Ectodermal cell (in vitro differentiated cells): ENCODE measurements at regions not wholly inside any gene's neighbourhood (a gene's known extent, or its start where the extent isn't known, plus 50 kb on each side); places are given as distances from the start of the nearest gene placed in this dataset.

Experiments used
- H3K27ac ChIP-seq: 2 replicates; pipeline ENCODE4 v1.7.0; 2013; ENCODE audit warnings: mild to moderate bottlenecking, low read depth, low read length; ENCODE audit not compliant: insufficient read depth, poor library complexity, severe bottlenecking
- H3K27me3 ChIP-seq: 2 replicates; pipeline ENCODE4 v1.7.0; 2013; ENCODE audit warnings: mild to moderate bottlenecking, low read length; ENCODE audit not compliant: insufficient read depth, control insufficient read depth, poor library complexity, severe bottlenecking
- H3K36me3 ChIP-seq: one replicate; pipeline ENCODE4 v1.7.0; 2013; ENCODE audit warnings: low read length; ENCODE audit not compliant: control insufficient read depth, insufficient read depth
- H3K4me1 ChIP-seq: one replicate; pipeline ENCODE4 v1.7.0; 2013; ENCODE audit warnings: low read length; ENCODE audit not compliant: control insufficient read depth, insufficient read depth
- H3K4me3 ChIP-seq: 2 replicates; pipeline ENCODE4 v1.7.0; 2013; ENCODE audit warnings: low read depth, low read length, control low read depth; ENCODE audit not compliant: insufficient read depth
- H3K9me3 ChIP-seq: 2 replicates; pipeline ENCODE4 v1.7.0; 2013; ENCODE audit warnings: mild to moderate bottlenecking, low read length, moderate library complexity; ENCODE audit not compliant: control insufficient read depth
- WGBS, 2 experiments: methylation state at CpG; one replicate each; pipeline ENCODE4 v1.1.7; 2013; ENCODE audit warnings: missing lambda C conversion rate in 2 of 2; 5-methylcytosine and 5-hydroxymethylcytosine counted together

DNA sequence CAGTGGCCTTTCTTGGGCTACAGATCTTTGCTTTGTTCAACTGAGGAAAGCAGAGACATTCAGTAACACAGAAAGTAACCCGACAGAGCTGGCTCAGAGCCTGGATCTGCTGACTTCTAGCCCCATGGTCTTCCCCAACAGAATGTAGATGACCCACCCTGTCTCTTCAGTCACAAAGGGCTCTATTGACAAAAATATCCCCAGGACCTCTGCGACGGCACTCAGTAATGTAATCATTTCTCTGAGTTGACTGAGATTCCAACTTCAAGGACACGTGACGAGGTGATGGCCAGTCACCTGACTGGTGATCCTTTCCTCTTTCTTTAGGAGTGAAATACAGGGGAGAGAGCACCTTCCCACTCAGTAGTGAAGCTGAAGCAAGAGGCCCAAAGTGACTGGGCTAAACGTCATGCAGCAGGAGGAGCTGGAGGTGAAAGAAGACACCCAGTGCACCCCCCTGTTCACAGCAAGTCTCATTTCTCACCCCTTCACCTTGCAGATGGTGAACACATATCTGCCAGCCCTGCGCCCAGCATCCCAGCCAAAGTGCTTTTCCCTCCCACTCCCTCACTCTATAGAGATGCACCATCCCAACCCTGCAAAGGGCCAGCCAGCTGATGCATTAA lies 179.2 kb upstream of the EGLN3 start:
- WGBS, 2 experiments, result 75 to 79% methylated on average over 7 of the region's 7 CpGs
- no peaks in the 10 kb centered on the region for H3K4me1 ChIP-seq
- H3K36me3 ChIP-seq, result no peaks in the 10 kb centered on the region
- H3K27me3 ChIP-seq, result no peaks in the 10 kb centered on the region
- no peaks in the 10 kb centered on the region for H3K9me3 ChIP-seq
- no peak overlapping the region for H3K4me3 ChIP-seq
- no peak overlapping the region for H3K27ac ChIP-seq

DNA sequence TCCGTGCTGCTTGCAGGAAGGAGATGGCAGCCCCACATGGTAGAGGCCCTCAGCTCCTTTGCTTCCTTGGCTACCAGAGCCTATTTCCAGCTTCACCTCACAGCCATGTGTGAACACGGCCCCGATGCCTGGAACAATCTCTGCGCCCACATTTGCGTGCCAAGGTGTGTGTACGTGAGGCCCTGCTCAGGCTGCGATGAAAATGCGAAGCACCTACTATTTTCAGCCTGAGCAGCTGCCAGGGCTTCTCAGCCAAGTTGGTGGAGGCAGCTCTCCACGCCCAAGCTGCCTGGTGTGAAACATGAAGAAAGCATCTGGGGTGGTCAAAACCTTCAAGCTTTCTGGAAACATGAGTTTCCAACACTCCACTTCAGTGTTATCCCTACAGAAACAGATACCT lies 177.8 kb upstream of the EGLN3 start:
- H3K4me1 ChIP-seq, result no peaks in the 10 kb centered on the region
- 93 to 95% methylated on average over 9 of the region's 9 CpGs for WGBS, 2 experiments
- no peak overlapping the region for H3K4me3 ChIP-seq
- no peak overlapping the region for H3K27ac ChIP-seq
- no peaks in the 10 kb centered on the region for H3K9me3 ChIP-seq
- H3K36me3 ChIP-seq, result no peaks in the 10 kb centered on the region
- no peaks in the 10 kb centered on the region for H3K27me3 ChIP-seq

DNA sequence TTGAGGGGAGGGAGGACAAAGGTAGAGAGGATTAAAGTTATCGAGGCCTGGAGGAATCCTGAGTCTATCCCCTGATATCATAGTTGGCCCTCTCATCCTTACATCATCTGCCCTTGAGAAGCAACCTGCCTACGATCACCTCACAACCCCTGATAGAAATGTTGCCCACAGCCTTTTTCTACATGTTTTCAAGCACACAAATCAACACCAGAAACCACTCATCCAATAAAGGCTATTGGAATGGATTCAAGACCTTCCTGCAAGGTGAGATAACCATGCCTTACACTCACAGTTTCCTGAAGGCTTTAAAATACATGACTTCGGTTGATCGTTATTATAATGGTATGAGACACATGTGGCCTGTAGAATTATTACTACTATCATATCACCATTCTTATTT lies 175.7 kb upstream of the EGLN3 start:
- no peaks in the 10 kb centered on the region for H3K9me3 ChIP-seq
- no peaks in the 10 kb centered on the region for H3K27me3 ChIP-seq
- no peaks in the 10 kb centered on the region for H3K36me3 ChIP-seq
- WGBS, 2 experiments, result 86 to 93% methylated on average over 2 of the region's 4 CpGs
- no peaks in the 10 kb centered on the region for H3K4me1 ChIP-seq
- no peak overlapping the region for H3K27ac ChIP-seq
- H3K4me3 ChIP-seq, result no peak overlapping the region

DNA sequence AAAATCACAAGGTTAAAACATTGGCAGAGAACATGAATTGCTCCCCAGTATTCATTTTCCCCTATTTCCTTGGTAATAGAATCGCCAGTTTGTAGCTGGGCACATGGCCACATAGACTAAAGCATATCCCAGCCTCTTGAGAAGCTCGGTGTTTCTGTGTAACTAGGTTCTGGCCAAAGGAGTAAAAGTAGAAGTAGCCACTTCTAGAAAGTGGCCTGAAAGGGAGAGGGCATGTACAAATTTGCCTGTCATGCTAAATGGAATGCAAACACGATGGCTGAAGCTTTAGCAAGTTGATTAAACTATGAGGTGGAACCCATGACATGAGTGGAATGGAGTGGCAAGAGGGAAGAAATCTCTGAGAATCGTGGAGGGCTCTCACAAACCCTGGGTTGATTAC lies 173.7 kb upstream of the EGLN3 start:
- no peaks in the 10 kb centered on the region for H3K9me3 ChIP-seq
- H3K27ac ChIP-seq, result no peak overlapping the region
- no peak overlapping the region for H3K4me3 ChIP-seq
- 91 to 93% methylated on average over 4 of the region's 4 CpGs for WGBS, 2 experiments
- H3K36me3 ChIP-seq, result no peaks in the 10 kb centered on the region
- H3K4me1 ChIP-seq, result no peaks in the 10 kb centered on the region
- H3K27me3 ChIP-seq, result no peaks in the 10 kb centered on the region

DNA sequence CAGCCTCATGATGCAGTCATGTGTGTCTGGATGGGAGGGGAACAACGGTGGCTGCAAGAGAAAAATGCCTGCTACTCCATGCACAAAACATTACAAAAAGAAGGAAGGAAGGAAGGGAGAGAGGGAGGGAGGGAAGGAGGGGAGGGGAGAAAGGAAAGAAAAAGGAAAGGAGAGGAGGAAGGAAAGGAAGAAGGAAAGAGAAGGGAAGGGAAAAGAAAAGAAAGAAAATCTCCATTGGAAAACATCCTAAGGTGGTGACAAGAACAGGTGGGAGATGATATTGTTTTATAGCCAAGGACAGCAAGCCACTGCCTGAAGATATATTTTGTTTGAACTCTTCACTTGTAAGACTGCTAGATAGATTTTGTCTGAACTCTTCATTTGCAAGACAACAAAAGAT lies 171.8 kb upstream of the EGLN3 start:
- Histone ChIP-seq H3K4me3 (no peak overlapping the region), H3K36me3 (no peaks in the 10 kb centered on the region), H3K4me1 (no peaks in the 10 kb centered on the region), H3K27me3 (no peaks in the 10 kb centered on the region), H3K27ac (no peak overlapping the region), H3K9me3 (no peaks in the 10 kb centered on the region)
- WGBS, 2 experiments, result 67 to 92% methylated on average over 1 of the region's 1 CpG

DNA sequence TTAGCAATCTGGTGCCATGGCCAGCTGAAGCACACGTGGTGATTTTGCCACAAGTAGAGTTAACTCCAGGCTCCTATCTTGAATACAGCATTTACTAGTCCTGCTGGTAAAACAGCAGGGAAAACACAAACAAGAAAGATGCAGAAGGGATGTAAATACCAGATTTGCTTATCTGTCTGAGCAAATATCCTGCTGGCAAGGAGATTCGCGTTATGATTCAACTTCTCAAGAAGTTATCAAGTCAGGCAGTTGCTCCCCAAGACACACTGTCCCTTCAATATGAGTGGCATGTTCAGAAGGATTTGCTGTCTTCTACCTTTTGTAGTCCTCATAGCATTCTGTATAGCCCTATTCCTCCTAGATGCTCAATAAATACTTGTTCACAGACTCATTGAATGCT lies 171.2 kb upstream of the EGLN3 start:
- WGBS, 2 experiments, result 81 to 92% methylated on average over 3 of the region's 3 CpGs
- Histone ChIP-seq H3K27ac (no peak overlapping the region), H3K4me3 (no peak overlapping the region), H3K36me3 (no peaks in the 10 kb centered on the region), H3K4me1 (no peaks in the 10 kb centered on the region), H3K9me3 (no peaks in the 10 kb centered on the region), H3K27me3 (no peaks in the 10 kb centered on the region)

DNA sequence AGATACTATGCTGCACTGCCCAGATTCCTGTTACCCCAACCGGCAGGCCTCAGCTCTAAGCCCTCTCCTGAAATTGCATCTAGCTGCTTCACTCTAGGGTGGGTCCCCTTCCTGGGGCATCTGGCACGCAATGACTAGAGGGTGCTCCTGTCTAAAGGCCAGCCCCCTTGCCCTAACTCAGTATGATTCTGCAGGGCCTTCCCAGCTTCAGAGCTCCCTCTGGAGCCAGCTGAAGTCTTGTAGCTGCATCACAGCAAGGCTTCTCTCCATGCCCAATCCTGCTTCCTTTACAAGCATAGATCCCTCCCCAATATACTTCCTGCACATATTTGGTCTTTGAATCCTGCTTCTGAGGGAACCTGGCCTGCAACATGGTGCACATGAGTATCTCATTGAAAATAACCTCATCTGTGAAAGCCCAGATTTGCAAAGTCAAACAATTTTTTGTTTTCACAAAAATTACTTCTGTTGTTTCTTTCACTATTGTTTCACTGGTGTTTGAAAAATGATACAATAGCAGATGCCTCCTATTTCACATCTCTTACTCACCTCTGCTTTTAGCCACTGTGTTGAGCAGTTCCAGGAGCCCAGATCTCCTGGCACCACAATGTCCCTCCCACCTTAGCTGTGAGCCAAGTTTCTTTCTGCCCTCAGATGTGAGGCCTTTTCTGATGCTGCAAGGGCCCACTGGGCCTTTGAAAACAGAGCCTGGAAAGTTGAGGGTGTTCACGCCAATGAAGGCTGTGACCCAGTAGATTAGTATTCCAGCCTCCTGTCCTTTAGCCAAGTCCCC lies 169.5 kb upstream of the EGLN3 start:
- 69 to 70% methylated on average over 3 of the region's 3 CpGs for WGBS, 2 experiments
- H3K4me1 ChIP-seq, result no peaks in the 10 kb centered on the region
- H3K4me3 ChIP-seq, result no peak overlapping the region
- H3K27me3 ChIP-seq, result no peaks in the 10 kb centered on the region
- no peaks in the 10 kb centered on the region for H3K9me3 ChIP-seq
- no peak overlapping the region for H3K27ac ChIP-seq
- H3K36me3 ChIP-seq, result no peaks in the 10 kb centered on the region

DNA sequence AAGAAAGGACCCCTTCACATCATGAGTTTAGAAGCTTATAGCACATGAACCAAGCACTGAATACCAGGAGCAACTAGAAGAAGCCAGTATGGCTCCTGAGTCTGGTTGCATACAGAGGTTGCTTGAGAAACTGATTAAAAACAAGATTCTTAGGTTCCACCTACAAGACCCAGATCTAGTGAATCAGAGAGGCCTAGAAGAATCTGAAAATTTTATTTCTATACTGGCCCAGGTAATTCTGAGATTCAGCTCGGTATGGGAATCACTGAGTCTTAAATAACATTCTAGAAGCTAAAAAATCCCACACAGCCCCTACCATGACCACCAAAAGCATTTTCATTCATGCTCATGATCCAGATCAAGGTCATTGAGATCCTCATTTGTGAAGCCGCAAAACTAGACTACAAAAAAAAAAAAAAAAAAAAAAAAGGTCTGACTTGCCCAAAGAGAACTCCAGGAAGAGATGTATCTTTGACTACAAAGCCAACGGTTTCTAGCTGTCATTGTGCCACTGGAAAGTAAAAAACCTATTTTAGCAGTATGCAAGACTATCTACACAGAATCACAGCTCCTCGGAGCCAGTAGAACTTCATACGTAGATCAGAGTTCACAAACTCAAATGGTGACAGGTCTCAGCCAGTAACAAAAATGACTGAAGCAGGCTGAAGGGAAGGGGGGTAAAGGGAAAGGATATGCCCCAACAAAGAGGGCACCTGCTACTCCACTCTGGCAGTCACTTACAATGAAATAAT lies 168.4 kb upstream of the EGLN3 start:
- Histone ChIP-seq H3K4me1 (no peaks in the 10 kb centered on the region), H3K4me3 (no peak overlapping the region), H3K27ac (no peak overlapping the region), H3K9me3 (no peaks in the 10 kb centered on the region), H3K27me3 (no peaks in the 10 kb centered on the region), H3K36me3 (no peaks in the 10 kb centered on the region)
- 96 to 98% methylated on average over 5 of the region's 5 CpGs for WGBS, 2 experiments

DNA sequence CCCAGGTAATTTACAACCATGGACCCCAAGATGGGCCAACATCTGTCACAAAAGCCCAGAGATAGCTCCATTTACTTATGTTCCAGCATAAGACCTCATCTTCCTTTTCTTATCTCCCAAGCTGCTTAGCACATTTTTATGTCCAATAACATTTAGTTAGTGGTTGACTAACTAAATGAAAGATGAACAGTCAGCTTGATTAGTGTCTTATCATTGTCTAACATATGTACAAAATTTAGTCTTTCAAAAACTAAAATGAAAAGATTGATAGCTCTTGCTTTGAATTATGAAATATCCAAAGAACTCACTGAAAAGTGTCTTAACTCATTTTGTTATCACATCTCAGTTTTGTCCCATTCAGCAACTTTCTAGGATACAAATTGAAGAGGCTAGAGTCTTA lies 163.1 kb upstream of the EGLN3 start:
- Histone ChIP-seq H3K27me3 (no peaks in the 10 kb centered on the region), H3K4me1 (peaks cover 4% of the 10 kb centered on the region), H3K36me3 (no peaks in the 10 kb centered on the region), H3K4me3 (no peak overlapping the region), H3K9me3 (no peaks in the 10 kb centered on the region), H3K27ac (no peak overlapping the region)

DNA sequence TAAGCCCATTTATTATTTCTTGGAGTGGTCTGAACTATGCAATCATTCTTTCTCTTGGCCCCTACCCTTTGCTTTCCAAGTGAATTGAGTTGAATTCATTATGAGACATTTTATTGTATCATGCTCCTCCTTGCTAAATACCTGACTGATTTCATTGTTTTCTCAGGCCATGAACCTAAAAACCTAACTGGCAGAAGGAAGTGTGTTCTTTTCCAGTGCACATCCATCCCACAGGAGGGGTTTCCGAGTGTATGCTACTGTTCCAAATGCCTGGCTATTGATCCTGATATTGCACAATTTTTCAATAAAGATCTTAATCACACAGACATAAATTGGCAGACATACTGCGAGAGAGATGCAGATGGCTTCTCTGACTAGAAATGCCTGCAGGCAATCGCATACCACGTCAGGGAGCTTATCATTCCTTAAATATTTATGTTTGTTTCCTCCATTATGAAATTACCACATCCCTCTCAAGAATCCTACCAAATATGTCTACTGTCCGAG lies 162.2 kb upstream of the EGLN3 start:
- H3K27ac ChIP-seq, result no peak overlapping the region
- H3K4me1 ChIP-seq, result peaks cover 4% of the 10 kb centered on the region
- WGBS, 2 experiments, result 87 to 93% methylated on average over 4 to 5 of the region's 5 CpGs
- no peak overlapping the region for H3K4me3 ChIP-seq
- H3K27me3 ChIP-seq, result no peaks in the 10 kb centered on the region
- no peaks in the 10 kb centered on the region for H3K9me3 ChIP-seq
- H3K36me3 ChIP-seq, result no peaks in the 10 kb centered on the region
